GM21717 (cell line): ENCODE measurements at regions not wholly inside any gene's neighbourhood (a gene's known extent, or its start where the extent isn't known, plus 50 kb on each side); places are given as distances from the start of the nearest gene placed in this dataset.

ENCODE experiments used
- ATAC-seq: cut with Tn5 transposase; IDR thresholded peaks from one replicate; pipeline ENCODE4 v1.9.1; 2021; ENCODE audit warnings: mild to moderate bottlenecking, moderate library complexity; ENCODE audit not compliant: unreplicated experiment

- ATAC-seq, result no peak
Measured at GRCh38 chr18:43481069-43481468, 203.8 kb upstream of the SYT4 start.

- ATAC-seq, result no peak
Measured at GRCh38 chr18:43482136-43482535, 204.8 kb upstream of the SYT4 start.

DNA sequence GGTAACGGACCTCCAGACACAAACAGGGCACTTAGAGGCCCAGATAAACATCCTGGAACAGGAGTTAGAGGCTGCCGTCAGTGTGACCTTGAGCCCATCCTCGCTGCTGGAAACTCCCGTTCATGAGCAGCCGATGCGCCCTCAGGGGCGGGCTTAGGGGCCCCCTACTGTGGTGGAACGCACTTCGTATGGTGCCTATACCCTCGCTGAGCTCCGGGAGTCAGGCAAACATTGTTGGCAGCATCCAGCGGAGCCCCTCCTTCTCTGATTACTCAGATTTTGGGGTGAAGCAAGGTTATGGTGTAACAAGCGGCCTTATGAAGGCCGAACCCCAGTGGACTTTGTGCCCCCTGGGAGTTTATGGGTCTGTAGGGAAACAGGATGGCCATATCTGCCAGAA lies 205.3 kb upstream of the SYT4 start:
- no peak for ATAC-seq

DNA sequence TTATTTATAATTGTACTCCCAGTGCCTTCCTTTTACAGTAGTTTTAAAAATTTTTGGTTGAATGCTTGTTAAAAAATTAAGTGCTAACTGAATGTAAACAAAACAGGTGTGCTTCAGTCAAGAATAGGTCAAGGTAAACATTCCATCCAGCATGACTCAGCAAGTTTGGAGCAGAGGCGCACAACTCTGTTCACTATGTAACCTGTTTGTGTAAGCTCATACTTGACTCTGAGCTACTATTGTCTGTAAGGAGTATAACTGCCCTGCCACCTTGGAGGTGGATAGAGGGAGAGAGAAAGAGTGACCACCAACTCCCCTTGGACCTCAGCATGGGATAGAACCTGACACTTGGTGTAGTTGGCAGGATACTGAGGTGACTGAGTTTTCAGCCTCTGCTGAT lies 207.4 kb upstream of the SYT4 start:
- no peak for ATAC-seq

DNA sequence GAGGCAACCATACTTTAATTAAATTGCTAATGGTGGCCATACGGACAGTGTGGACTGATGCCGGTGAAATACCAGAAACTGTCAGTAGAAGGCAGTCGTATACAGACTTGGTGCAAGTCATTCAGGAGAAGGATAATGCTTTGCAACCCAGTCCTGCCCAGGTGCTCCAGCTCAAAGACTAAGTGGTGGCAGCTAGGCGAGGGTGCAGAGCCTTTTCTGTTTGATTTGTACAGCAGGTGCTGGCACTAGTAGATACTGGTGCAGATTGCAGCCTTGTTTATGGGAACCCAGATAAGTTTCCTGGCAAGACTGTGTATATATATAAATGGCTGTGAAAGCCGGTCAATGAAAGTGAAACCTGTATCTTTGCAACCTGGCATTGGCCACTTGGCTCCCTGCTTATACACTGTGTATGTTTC lies 208.3 kb upstream of the SYT4 start:
- no peak for ATAC-seq

DNA sequence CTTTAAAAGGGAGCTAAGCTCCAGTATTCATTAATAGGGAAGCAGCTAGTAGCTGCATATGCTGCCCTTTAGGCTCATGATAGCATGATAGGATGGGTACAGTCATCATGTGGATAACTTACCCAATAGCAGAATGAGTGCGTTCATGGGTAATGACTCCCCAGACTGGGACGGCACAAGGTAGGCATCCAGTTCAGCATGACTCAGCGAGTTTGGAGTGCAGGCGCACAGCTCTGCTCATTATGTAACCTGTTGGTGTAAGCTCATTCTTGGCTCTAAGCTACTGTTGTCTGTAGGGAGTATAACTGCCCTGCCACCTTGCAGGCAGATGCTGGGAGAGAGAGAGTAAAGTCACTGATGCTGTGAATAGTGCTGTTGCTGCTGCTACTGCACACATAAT lies 209.2 kb upstream of the SYT4 start:
- no peak for ATAC-seq

DNA sequence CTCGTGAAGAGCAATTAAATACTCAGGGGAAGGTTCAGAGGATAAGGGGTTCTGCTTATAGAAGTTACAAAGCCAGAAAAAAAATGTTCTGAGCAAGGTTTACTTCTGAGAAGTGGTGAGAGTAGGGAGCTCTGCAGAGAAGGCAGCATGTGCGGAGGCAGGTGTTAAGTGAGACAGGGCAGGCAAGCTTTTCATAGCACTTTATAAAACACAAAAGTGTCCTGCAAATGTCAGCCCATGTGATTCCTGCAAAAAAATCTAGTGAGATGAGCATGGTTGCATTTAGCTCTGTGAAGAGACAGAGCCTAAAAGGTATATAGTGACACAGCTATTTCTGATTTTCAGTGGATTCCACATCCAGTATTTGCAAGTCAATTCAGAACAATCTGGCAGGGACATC lies 223.8 kb upstream of the SYT4 start:
- ATAC-seq, result no peak

DNA sequence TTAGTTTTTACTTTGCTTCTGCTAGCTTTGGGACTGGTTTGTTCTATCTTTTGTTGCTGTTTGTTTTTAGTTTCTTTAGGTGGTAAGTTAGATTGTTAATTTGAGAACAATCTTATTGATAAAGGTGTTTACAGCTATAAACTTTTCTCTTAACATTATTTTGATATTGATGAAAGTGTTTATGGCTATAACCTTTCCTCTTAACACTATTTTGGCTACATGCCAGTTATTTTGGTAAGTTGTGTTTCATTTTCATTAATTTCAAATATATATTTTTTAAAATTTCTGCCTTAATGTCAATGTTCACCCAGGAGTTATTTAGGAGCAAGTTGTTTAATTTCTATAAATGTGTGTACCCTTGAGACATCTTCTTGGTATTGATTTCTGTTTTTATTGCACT lies 229.6 kb upstream of the SYT4 start:
- ATAC-seq, result no peak

GRCh38 chr18:43507842-43508481 lies 230.7 kb upstream of the SYT4 start:
- no peak for ATAC-seq

DNA sequence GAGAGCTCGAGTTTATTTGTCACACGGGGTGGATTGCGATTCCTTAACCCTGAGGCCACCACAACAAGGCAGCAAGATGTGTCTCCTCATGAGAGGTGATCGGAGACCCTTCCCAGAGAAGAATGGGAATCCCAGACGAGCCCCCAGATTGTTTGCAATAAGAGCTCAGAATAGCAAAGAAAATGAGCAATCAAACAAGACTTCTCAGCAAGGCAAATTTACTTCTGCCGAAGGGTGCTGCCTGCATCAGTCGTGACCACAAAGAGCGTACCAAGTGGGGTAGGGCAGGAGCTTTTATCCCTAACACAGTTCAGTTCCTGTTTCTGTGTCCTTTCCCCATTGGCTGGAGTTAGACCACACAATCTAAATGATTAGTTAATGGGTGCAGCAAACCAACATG lies 237.5 kb upstream of the SYT4 start:
- ATAC-seq, result no peak

DNA sequence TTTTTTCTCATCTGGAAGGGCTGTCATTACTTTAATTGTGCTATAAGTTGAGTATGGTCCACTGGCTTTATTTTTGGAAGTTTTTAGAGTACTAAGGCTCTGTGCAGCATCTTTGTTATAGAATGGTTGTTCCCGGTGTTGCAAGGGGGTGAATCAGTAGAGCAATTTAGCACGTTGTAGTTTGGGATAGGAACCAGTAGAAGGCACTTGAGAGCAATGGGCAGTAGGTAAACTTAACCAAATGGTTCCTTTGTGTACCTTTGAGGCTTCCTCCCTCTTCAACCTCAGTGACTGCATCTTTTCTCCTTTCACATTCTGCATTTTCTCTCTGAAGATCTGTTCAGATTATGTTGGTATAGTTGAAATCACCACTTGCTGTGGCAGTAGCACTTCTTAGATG lies 238.2 kb upstream of the SYT4 start:
- ATAC-seq, result no peak

- no peak for ATAC-seq
Measured at GRCh38 chr18:43524260-43524659, 247.0 kb upstream of the SYT4 start.

DNA sequence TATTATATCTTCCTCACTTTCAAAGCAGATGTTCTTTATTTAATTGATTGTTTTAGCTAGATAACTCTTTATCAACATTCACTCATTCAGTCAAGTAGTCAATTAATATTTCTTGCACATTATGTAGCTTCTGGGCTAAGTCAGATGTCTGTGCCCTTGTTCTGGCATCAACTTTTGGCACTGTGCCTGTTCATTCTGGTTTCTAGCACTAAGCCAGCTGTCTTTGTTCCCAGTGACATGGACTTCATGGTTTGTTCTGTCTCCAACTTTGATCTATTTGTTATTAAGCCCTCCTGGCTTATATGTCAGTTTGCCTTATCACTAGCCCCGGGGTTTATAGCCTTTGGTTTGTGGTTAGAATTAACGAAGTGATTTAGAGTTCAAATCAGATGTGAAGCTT lies 247.9 kb upstream of the SYT4 start:
- ATAC-seq, result no peak

- no peak for ATAC-seq
Measured at GRCh38 chr18:43526426-43527145, 249.3 kb upstream of the SYT4 start.

DNA sequence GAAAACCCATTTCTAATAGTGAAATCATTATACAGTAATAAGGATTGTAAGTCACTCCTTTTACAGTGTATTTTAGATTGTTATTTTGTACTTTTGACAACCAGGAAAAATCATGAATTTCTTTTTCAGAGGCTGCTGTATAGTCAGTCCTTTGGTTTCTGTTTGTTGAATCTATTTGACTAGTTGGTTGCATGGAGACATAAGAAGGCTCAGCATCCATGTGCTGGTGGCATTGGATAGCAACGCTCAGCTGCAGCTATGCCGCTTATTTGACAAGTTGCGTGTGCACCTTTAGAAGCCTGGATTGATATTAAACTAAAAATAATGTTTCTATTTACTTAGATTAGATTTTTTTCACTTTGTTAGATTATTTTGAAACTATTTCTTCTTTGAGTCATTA lies 254.1 kb upstream of the SYT4 start:
- ATAC-seq, result no peak

DNA sequence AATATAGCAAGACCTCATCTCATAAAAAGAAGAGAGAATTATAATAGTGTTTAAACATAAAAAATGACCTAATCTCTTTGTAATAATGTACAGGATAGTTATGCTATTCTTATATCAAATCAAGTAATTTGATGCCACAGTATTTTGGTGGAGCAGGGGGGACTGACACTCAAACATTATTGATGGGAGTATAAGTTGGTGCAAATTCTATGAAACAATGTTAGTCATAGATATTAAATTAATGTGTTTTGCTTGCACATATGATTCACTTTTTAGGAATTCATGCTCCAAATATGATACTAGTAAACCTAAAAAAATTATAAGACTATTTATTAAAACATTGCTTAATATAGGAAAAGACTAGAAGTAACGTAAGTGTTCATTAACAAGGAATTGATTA lies 256.1 kb upstream of the SYT4 start:
- no peak for ATAC-seq

- ATAC-seq, result no peak
Measured at GRCh38 chr18:43534511-43534910, 257.2 kb upstream of the SYT4 start.

DNA sequence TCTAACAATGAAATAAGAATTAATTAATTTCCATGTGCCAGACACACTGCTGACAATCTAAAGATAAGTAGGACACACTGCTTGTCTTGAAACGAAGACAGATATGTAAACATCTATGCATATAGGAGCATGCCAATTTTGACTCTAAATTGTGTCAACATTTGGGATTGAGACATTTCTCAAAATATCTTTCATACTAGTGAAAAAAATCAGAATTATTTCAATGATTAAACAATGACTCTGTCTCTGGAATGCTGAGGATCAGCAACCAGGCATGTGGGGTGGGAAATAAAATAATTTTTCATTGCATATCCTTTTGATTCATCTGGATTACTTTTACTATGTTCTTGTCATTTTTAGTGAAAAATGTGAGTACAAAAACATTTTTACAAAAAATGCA lies 262.6 kb upstream of the SYT4 start:
- ATAC-seq, result no peak

DNA sequence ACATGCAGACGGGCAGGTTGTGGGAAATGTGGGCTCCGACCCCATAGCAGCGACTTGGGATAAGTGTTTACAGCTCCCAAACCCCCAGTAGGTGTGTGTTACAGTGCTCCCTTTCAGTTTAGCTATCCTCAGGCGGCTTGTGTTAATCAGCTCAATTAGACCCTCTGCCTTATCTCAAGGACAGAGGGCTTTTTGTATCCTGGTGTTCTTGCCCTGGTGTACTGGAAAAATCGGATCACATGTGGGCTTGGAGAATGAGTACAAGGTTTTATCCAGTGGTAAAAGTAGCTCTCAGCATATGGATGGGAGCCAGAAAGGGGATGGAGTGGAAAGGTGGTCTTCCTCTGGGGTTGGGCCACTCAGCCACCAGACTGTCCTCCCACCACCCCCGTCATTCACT lies 264.7 kb upstream of the SYT4 start:
- no peak for ATAC-seq

DNA sequence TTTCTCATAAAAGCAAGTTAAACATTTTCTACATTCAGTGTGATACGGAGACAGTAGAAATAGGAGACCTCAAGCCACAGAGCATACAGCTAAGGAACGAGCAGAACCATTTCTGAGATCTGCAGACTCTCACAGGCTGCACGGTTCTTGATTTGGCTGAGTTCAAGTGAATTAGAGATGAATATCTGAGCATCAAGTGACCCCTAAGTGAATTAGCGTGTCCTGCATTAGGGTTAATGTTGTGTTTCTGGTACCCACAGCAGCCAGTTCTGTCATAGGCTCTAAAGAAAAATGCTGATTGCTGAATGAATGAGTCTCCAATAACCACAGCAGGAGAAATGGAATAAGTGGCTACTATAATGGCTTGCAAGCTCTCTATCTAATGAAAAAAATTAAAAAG lies 265.9 kb upstream of the SYT4 start:
- no peak for ATAC-seq

DNA sequence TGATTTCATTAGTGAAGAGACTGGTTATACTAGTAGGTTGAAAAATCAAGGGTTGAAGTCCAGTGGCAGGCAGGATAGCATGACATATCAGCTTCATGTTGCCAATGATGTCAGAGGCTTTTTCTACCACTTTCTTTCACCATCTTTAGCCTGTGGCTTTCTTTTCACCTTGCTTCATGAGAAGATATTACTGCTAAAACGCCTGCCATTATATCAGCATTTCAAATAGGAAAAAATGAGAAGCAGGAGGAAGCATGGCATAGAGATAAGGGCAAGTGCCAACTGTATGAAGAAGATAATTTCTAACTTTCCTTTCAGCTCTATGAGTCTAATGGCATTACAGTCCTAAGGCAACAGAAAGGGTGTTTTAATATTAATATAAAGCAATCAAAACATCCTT lies 270.2 kb upstream of the SYT4 start:
- ATAC-seq, result no peak

DNA sequence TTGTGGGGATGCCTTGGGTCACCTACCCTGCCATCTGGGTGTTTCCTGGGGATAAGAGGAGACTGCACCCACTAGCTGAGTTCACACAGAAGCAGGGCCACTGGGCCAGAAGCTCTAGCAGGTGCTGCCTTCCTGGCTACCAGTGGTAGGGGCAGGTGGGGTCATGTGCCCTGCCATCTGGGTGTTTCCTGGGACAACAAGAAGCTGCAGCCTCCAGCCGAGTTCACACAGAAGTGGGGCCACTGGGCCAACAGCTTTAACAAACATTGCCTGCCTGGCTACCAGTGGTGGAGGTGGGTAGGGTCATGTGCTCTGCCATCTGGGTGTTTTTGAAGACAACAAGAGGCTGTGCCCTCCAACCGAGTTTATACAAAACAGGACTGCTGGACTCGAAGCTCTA lies 282.2 kb upstream of the SYT4 start:
- no peak for ATAC-seq

GRCh38 chr18:43563780-43564179 lies 286.5 kb upstream of the SYT4 start:
- no peak for ATAC-seq
